Glomerular visceral epithelial cell (primary cell): ENCODE measurements at regions not wholly inside any gene's neighbourhood (a gene's known extent, or its start where the extent isn't known, plus 50 kb on each side); places are given as distances from the start of the nearest gene placed in this dataset.
"Not testable (repeated sequence)": the region's sequence is repeated elsewhere in the genome, so short reads cannot be mapped to it uniquely, and the experiment has no call there.

Experiments
- DNase-seq: peaks from one replicate; pipeline ENCODE4 v3.0.0-alpha.2; 2016; ENCODE audit errors: extremely low spot score

GRCh38 chr3:177838766-177839350 is 641.6 kb upstream of the TBL1XR1 start:
- no peak for DNase-seq

- DNase-seq: no peak
These were observed 645.0 kb upstream of the TBL1XR1 start for GRCh38 chr3:177842302-177842701.

- no peak for DNase-seq
These were observed 645.8 kb upstream of the TBL1XR1 start for GRCh38 chr3:177842743-177843734.

- no peak for DNase-seq
These were observed 654.9 kb upstream of the TBL1XR1 start for GRCh38 chr3:177852001-177852807.

GRCh38 chr3:177855021-177855420 is 657.7 kb upstream of the TBL1XR1 start:
- DNase-seq: no peak

GRCh38 chr3:177860184-177860583 is 662.9 kb upstream of the TBL1XR1 start:
- DNase-seq: no peak

- DNase-seq: no peak
These were observed 665.7 kb upstream of the TBL1XR1 start for GRCh38 chr3:177862962-177863491.

- DNase-seq: not testable (repeated sequence)
These were observed 665.0 kb upstream of the KCNMB2 start for GRCh38 chr3:177871267-177871666.

- DNase-seq: no peak
These were observed 658.0 kb upstream of the KCNMB2 start for GRCh38 chr3:177878192-177878591.

- no peak for DNase-seq
These were observed 657.3 kb upstream of the KCNMB2 start for GRCh38 chr3:177878957-177879356.

GRCh38 chr3:177881351-177881750 is 654.9 kb upstream of the KCNMB2 start:
- no peak for DNase-seq

- no peak for DNase-seq
These were observed 654.0 kb upstream of the KCNMB2 start for GRCh38 chr3:177882124-177882648.

- no peak for DNase-seq
These were observed 653.1 kb upstream of the KCNMB2 start for GRCh38 chr3:177883091-177883490.

- no peak for DNase-seq
These were observed 652.3 kb upstream of the KCNMB2 start for GRCh38 chr3:177883957-177884356.

GRCh38 chr3:177885063-177885462 is 651.2 kb upstream of the KCNMB2 start:
- no peak for DNase-seq

GRCh38 chr3:177886501-177886900 is 649.7 kb upstream of the KCNMB2 start:
- no peak for DNase-seq

GRCh38 chr3:177887475-177887874 is 648.8 kb upstream of the KCNMB2 start:
- no peak for DNase-seq

GRCh38 chr3:177889161-177889560 is 647.1 kb upstream of the KCNMB2 start:
- DNase-seq: no peak

GRCh38 chr3:177889652-177890358 is 646.4 kb upstream of the KCNMB2 start:
- DNase-seq: no peak

- DNase-seq: no peak
These were observed 645.9 kb upstream of the KCNMB2 start for GRCh38 chr3:177890359-177890683.

GRCh38 chr3:177891569-177891968 is 644.7 kb upstream of the KCNMB2 start:
- DNase-seq: not testable (repeated sequence)
